HEK293 (cell line): ENCODE measurements at regions not wholly inside any gene's neighbourhood (a gene's known extent, or its start where the extent isn't known, plus 50 kb on each side); places are given as distances from the start of the nearest gene placed in this dataset.
A peak's percentile ranks its signal among the peaks of the same experiment; 100 is the strongest.

Experiments used
- CTCF ChIA-PET: fragments of 350-600 bp; formaldehyde crosslinking; extraction: SDS; loops from one replicate; lab custom pipeline; 2021; ENCODE audit warnings: antibody characterized with exemption; lab: Yijun Ruan, JAX
- POLR2A ChIA-PET: fragments of 300-600 bp; formaldehyde crosslinking; extraction: SDS; loops from one replicate; lab custom pipeline; 2020; ENCODE audit warnings: antibody characterized with exemption, inconsistent platforms; lab: Yijun Ruan, JAX
- H3K27ac ChIP-seq: fragments of 200-500 bp; sonication (Bioruptor generic); 2 replicates; pipeline ENCODE4 v1.5.1; 2014; ENCODE audit warnings: low read depth, low read length, control low read depth, inconsistent platforms; ENCODE audit errors: extremely low read depth
- H3K36me3 ChIP-seq, 2 experiments: fragments of 200-500 bp in 1 of 2; sonication (Bioruptor generic) in 1 of 2; 1 replicate in 1 of 2; 2 replicates in 1 of 2; pipeline ENCODE4 v1.5.1; 2014 to 2017; ENCODE audit warnings: inconsistent platforms in 2 of 2, low read length in 2 of 2; ENCODE audit not compliant: control insufficient read depth in 2 of 2, insufficient read depth in 1 of 2
- H3K4me1 ChIP-seq: fragments of 200-500 bp; sonication (Bioruptor generic); 2 replicates; pipeline ENCODE4 v1.5.1; 2014; ENCODE audit warnings: mild to moderate bottlenecking, low read length, inconsistent platforms; ENCODE audit not compliant: control insufficient read depth, insufficient read depth
- H3K4me3 ChIP-seq: 2 replicates; pipeline ENCODE4 v1.5.1; 2011; ENCODE audit warnings: low read depth, mild to moderate bottlenecking, control low read depth, low read length, moderate library complexity
- H3K9me3 ChIP-seq: fragments of 200-500 bp; sonication (Bioruptor generic); 2 replicates; pipeline ENCODE4 v1.5.1; 2014; ENCODE audit warnings: low read depth, low read length, inconsistent platforms; ENCODE audit not compliant: control insufficient read depth, insufficient read depth
- FEZF1 ChIP-seq: fragments of 450-650 bp; formaldehyde crosslinking; IDR thresholded peaks from 2 replicates; pipeline ENCODE4 v1.5.1; 2016; ENCODE audit warnings: missing biosample characterization, missing genetic modification characterization
- IKZF3 ChIP-seq: fragments of 450-650 bp; IDR thresholded peaks from 2 replicates; pipeline ENCODE4 v1.5.0; 2018; ENCODE audit warnings: missing biosample characterization, mild to moderate bottlenecking, missing genetic modification characterization, moderate library complexity
- KLF16 ChIP-seq: fragments of 450-650 bp; formaldehyde crosslinking; IDR thresholded peaks from 2 replicates; pipeline ENCODE4 v1.5.1; 2017; ENCODE audit warnings: missing biosample characterization, missing genetic modification characterization
- KLF17 ChIP-seq: fragments of 450-650 bp; formaldehyde crosslinking; IDR thresholded peaks from 2 replicates; pipeline ENCODE4 v1.5.1; 2016; ENCODE audit warnings: missing biosample characterization, missing genetic modification characterization
- KLF7 ChIP-seq: fragments of 450-650 bp; formaldehyde crosslinking; IDR thresholded peaks from 2 replicates; pipeline ENCODE4 v1.5.1; 2016; ENCODE audit warnings: missing biosample characterization, missing genetic modification characterization, borderline replicate concordance
- PRDM1 ChIP-seq: fragments of 450-650 bp; formaldehyde crosslinking; IDR thresholded peaks from 2 replicates; pipeline ENCODE4; 2016; ENCODE audit warnings: missing biosample characterization, missing genetic modification characterization
- SP7 ChIP-seq: fragments of 450-650 bp; formaldehyde crosslinking; IDR thresholded peaks from 2 replicates; pipeline ENCODE4 v1.5.1; 2016; ENCODE audit warnings: missing biosample characterization, missing genetic modification characterization
- ZBTB17 ChIP-seq: fragments of 450-650 bp; formaldehyde crosslinking; IDR thresholded peaks from 2 replicates; pipeline ENCODE4 v1.5.1; 2016; ENCODE audit warnings: missing biosample characterization, missing genetic modification characterization
- ZFP3 ChIP-seq: fragments of 450-650 bp; formaldehyde crosslinking; IDR thresholded peaks from 2 replicates; pipeline ENCODE4 v1.5.1; 2016; ENCODE audit warnings: low read depth, missing biosample characterization, missing genetic modification characterization
- ZNF19 ChIP-seq: fragments of 450-650 bp; formaldehyde crosslinking; IDR thresholded peaks from 2 replicates; pipeline ENCODE4; 2016; ENCODE audit warnings: missing biosample characterization, missing genetic modification characterization, low read depth
- ZNF280D ChIP-seq: fragments of 450-650 bp; formaldehyde crosslinking; IDR thresholded peaks from 2 replicates; pipeline ENCODE4 v1.5.1; 2016; ENCODE audit warnings: missing biosample characterization, missing genetic modification characterization
- ZNF335 ChIP-seq: fragments of 450-650 bp; formaldehyde crosslinking; conservative IDR thresholded peaks from 2 replicates; pipeline ENCODE4 v1.5.1; 2016; ENCODE audit warnings: missing biosample characterization, missing genetic modification characterization
- ZNF341 ChIP-seq: fragments of 450-650 bp; formaldehyde crosslinking; IDR thresholded peaks from 2 replicates; pipeline ENCODE4; 2016; ENCODE audit warnings: low read depth, missing biosample characterization, missing genetic modification characterization
- ZNF366 ChIP-seq: fragments of 450-650 bp; formaldehyde crosslinking; conservative IDR thresholded peaks from 2 replicates; pipeline ENCODE4 v1.5.1; 2016; ENCODE audit warnings: missing biosample characterization, missing genetic modification characterization
- ZNF501 ChIP-seq: fragments of 450-650 bp; formaldehyde crosslinking; IDR thresholded peaks from 2 replicates; pipeline ENCODE4 v1.5.1; 2016; ENCODE audit warnings: missing biosample characterization, missing genetic modification characterization
- ZNF561 ChIP-seq: fragments of 450-650 bp; IDR thresholded peaks from 2 replicates; pipeline ENCODE4 v1.5.1; 2018; ENCODE audit warnings: missing biosample characterization, missing genetic modification characterization, borderline replicate concordance
- ZNF585B ChIP-seq: fragments of 450-650 bp; formaldehyde crosslinking; IDR thresholded peaks from 2 replicates; pipeline ENCODE4 v1.5.1; 2016; ENCODE audit warnings: missing biosample characterization, missing genetic modification characterization
- ZNF629 ChIP-seq: fragments of 450-650 bp; formaldehyde crosslinking; IDR thresholded peaks from 2 replicates; pipeline ENCODE4 v1.5.1; 2017; ENCODE audit warnings: missing biosample characterization, missing genetic modification characterization
- ZNF776 ChIP-seq: fragments of 450-650 bp; formaldehyde crosslinking; IDR thresholded peaks from 2 replicates; pipeline ENCODE4 v1.5.0; 2017; ENCODE audit warnings: missing biosample characterization, missing genetic modification characterization, borderline replicate concordance
- TF ChIP-seq, protein P1 (sequence below): fragments of 450-650 bp; formaldehyde crosslinking; IDR thresholded peaks from 2 replicates; pipeline ENCODE4 v1.5.1; 2017; ENCODE audit warnings: missing biosample characterization, missing genetic modification characterization

DNA sequence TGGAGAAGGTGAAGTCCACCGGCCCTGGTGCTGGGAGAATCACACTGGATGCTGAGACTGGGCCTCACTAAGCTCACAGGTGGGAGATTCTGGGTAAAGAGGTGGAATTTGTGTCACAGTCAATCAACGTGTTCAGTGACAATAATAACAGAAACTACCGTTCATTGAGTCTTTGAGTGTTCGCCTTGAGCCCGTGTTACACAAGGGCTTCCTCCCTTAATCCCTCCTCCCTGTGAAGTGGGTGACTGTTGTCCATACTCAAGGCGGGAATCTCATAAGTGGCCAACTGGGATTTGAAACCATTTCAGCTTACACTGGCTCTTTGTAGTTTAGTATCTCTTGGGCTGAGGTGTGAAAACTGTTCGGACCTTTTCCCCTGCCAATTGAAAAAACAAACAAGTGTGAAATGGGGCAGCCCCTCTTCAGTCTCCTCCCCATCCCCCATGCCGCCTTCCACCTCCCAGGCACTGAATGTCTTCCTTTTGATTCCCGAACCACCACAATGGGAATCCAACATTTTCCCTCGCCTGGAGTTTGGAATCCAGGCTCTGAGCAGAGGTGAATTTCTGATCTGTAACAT, 502.4 kb downstream of the MIAT start (continued):
- no peak for TF ChIP-seq ZNF335
- TF ChIP-seq ZNF501 (tag by site-specific recombination) = no peak

GRCh38 chr22:27163162-27164137, 506.1 kb downstream of the MIAT start:
- Histone ChIP-seq H3K4me1 (no peaks in the 10 kb centered on the region), H3K4me3 (no peak overlapping the region), H3K27ac (no peak overlapping the region), H3K9me3 (no peaks in the 10 kb centered on the region), H3K36me3 (no peaks in the 10 kb centered on the region)
- TF ChIP-seq ZNF341 (tag by site-specific recombination) = peak; percentile 68
- no peak for TF ChIP-seq ZNF19
- TF ChIP-seq FEZF1 (tag by site-specific recombination) = peak; percentile 47
- TF ChIP-seq ZNF561 (tag by site-specific recombination) = no peak
- 0 out of 2 replicates have a peak, but pooled peaks have one; percentile 7 for TF ChIP-seq ZNF776 (tag by site-specific recombination)
- peak; percentile 90 for TF ChIP-seq SP7 (tag by site-specific recombination)
- no peak for TF ChIP-seq ZNF585B (tag by site-specific recombination)
- TF ChIP-seq PRDM1 (tag by site-specific recombination) = peak; percentile 77
- TF ChIP-seq ZBTB17 (tag by site-specific recombination) = peak; percentile 61; the same call in 1 of the 2 replicates
- peak; percentile 98 for TF ChIP-seq ZNF366 (tag by site-specific recombination)
- no peak for TF ChIP-seq KLF16 (tag by site-specific recombination)
- ChIA-PET POLR2A (interaction anchor here (0.7 kb wide), 1 partner anchor 29 kb away, joined by 3 read pairs; no protein-coding TSS in a partner anchor), CTCF (interaction anchor here (0.6 kb wide), 1 partner anchor 201 kb away, joined by 6 read pairs; no protein-coding TSS in a partner anchor)

GRCh38 chr22:27164781-27165503, 507.6 kb downstream of the MIAT start:
- H3K4me3 ChIP-seq = no peak overlapping the region
- no peaks in the 10 kb centered on the region for H3K4me1 ChIP-seq
- TF ChIP-seq KLF17 (no peak), KLF7 (tag by site-specific recombination) (no peak), ZNF280D (no peak), ZFP3 (peak; percentile 89), ZNF629 (tag by site-specific recombination) (no peak), IKZF3 (no peak)
- TF ChIP-seq, protein P1, sequence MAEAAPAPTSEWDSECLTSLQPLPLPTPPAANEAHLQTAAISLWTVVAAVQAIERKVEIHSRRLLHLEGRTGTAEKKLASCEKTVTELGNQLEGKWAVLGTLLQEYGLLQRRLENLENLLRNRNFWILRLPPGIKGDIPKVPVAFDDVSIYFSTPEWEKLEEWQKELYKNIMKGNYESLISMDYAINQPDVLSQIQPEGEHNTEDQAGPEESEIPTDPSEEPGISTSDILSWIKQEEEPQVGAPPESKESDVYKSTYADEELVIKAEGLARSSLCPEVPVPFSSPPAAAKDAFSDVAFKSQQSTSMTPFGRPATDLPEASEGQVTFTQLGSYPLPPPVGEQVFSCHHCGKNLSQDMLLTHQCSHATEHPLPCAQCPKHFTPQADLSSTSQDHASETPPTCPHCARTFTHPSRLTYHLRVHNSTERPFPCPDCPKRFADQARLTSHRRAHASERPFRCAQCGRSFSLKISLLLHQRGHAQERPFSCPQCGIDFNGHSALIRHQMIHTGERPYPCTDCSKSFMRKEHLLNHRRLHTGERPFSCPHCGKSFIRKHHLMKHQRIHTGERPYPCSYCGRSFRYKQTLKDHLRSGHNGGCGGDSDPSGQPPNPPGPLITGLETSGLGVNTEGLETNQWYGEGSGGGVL (tag by site-specific recombination) = no peak
- TF ChIP-seq, all 188 proteins: peak for 1
- Histone ChIP-seq H3K9me3 (no peaks in the 10 kb centered on the region), H3K27ac (no peak overlapping the region), H3K36me3 (no peaks in the 10 kb centered on the region)
- ChIA-PET POLR2A (no interaction called here), CTCF (no interaction called here)
